ENCODE measurements at regions not wholly inside any gene's neighbourhood (a gene's known extent, or its start where the extent isn't known, plus 50 kb on each side); places are given as distances from the start of the nearest gene placed in this dataset.

DNA sequence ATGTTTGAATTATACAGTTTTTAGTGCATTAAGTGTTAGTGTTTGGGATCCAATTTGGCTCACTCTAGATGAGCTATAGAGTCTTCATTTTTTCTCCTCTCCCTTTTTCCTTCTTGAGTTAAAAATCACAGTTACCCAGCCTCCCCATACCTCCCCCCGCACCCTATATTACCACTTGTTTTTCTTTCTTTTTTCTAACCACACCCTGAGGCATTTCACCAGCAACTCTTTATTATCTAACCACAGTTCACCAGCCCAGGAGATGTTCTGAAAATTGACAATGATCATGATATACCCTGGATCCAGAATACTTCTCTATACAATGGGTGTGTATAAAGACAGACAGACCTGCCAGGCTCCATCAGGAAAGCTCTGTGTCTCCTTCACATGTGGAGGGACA lies 86.5 kb upstream of the UBL3 start:
- DNase-seq (ENCODE audit: low read depth, low spot score) (no peak), FAIRE-seq (no peak)
- H3K27ac ChIP-seq (ENCODE audit: insufficient read depth, low read depth, low read length), result no peak overlapping the region
- intact Hi-C loops (cut with micrococcal nuclease) (no loop called here), dilution Hi-C loops (cut with MboI; ENCODE audit: extremely low pct_ligation_motif_present, low sequenced_read_pairs) (no loop called here)
- no peak overlapping the region for H3K4me2 ChIP-seq (ENCODE audit: insufficient read depth, low read length)
- no TSS peak for BruUV-seq (replicated peaks)
- no peaks in the 10 kb centered on the region for H3K9me1 ChIP-seq (replicated peaks; ENCODE audit: control insufficient read depth, extremely low read depth, insufficient read depth, low read length)
- H3K27me3 ChIP-seq (ENCODE audit: control insufficient read depth in 2 of 2, insufficient read depth in 2 of 2, low read length in 2 of 2), result peaks cover 0 to 6% of the 10 kb centered on the region in 2 experiments
- ChIA-PET CTCF (interaction anchor here (1.2 to 4.2 kb wide), 3 partner anchors 9 to 175 kb away, joined by 3 to 39 read pairs (median 5); no protein-coding TSS in a partner anchor), POLR2A (no interaction called here)
- H3K4me1 ChIP-seq (ENCODE audit: control insufficient read depth, extremely low read depth, insufficient read depth, low read length), result no peaks in the 10 kb centered on the region
- H4K20me1 ChIP-seq (replicated peaks; ENCODE audit: control insufficient read depth, extremely low read depth, insufficient read depth, low read length), result no peaks in the 10 kb centered on the region
- H3K79me2 ChIP-seq (ENCODE audit: control insufficient read depth, insufficient read depth, low read length), result no peaks in the 10 kb centered on the region
- TF ChIP-seq, protein P1, sequence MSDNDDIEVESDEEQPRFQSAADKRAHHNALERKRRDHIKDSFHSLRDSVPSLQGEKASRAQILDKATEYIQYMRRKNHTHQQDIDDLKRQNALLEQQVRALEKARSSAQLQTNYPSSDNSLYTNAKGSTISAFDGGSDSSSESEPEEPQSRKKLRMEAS (IDR thresholded peaks at IDR 0.05; ENCODE audit: insufficient read depth, insufficient read length), result no peak
- TF ChIP-seq MYC (IDR thresholded peaks at IDR 0.05; ENCODE audit: low read depth, low read length), result no peak
- TF ChIP-seq JUN (IDR thresholded peaks at IDR 0.05; ENCODE audit: borderline replicate concordance, insufficient read depth, insufficient read length, low read depth), result no peak
- H3K9ac ChIP-seq (replicated peaks; ENCODE audit: extremely low read depth, insufficient read depth, low read length), result no peak overlapping the region
- H2AFZ ChIP-seq (ENCODE audit: low read depth, low read length), result no peak overlapping the region
- H3K4me3 ChIP-seq (replicated peaks in 1 of 3; ENCODE audit: insufficient read depth in 1 of 3, low read depth in 1 of 3, low read length in 3 of 3), result no peak overlapping the region
- H3K9me3 ChIP-seq (replicated peaks; ENCODE audit: control insufficient read depth, insufficient read depth, low read length), result no peaks in the 10 kb centered on the region
- H3K36me3 ChIP-seq (ENCODE audit: control insufficient read depth in 2 of 2, extremely low read depth in 1 of 2, insufficient read depth in 2 of 2, low read length in 2 of 2), result no peaks in the 10 kb centered on the region

DNA sequence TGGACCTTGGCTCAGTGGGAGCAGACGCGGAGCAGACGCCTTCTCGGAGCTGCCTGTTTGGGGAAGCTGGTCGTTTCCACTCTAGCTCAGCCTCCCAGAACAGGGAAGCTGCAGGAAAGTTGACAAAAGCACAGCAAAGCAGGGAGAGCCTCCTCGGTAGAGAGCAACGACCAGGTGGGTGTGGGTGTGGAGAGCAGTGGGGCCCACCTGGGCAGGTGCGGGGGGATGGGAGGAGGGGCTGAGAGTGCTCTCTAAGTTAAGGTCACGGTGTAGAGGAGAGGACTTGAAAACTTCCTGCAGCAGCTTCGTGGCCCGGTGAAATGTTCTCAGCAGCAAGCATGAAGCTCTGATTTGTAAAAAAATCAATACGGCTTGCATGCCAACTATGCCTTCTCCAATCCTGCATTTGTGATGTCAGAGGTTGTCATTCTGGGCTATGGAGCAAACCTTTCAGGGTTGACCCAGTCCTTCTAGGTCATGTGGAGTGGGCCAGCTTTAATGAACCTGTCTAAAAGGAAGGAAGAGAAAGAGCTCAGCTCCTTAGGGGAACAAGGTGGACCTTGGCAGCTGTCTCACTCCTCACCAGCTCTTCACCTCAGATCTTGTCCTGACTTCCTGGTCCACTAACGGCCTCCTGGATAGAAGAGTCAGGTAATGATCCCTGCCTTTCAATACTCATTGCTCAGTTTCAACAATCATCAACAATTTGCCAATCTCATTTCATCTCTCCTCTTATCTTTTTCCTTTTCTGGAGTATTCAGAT lies 85.8 kb upstream of the UBL3 start:
- Histone ChIP-seq H3K4me2 (ENCODE audit: insufficient read depth, low read length) (no peak overlapping the region), H3K27me3 (ENCODE audit: control insufficient read depth in 2 of 2, insufficient read depth in 2 of 2, low read length in 2 of 2) (peaks cover 0 to 6% of the 10 kb centered on the region in 2 experiments), H3K9ac (replicated peaks; ENCODE audit: extremely low read depth, insufficient read depth, low read length) (no peak overlapping the region), H4K20me1 (replicated peaks; ENCODE audit: control insufficient read depth, extremely low read depth, insufficient read depth, low read length) (no peaks in the 10 kb centered on the region), H3K79me2 (ENCODE audit: control insufficient read depth, insufficient read depth, low read length) (no peaks in the 10 kb centered on the region), H2AFZ (ENCODE audit: low read depth, low read length) (no peak overlapping the region), H3K9me3 (replicated peaks; ENCODE audit: control insufficient read depth, insufficient read depth, low read length) (no peaks in the 10 kb centered on the region), H3K36me3 (ENCODE audit: control insufficient read depth in 2 of 2, extremely low read depth in 1 of 2, insufficient read depth in 2 of 2, low read length in 2 of 2) (no peaks in the 10 kb centered on the region), H3K4me3 (replicated peaks in 1 of 3; ENCODE audit: insufficient read depth in 1 of 3, low read depth in 1 of 3, low read length in 3 of 3) (no peak overlapping the region), H3K27ac (ENCODE audit: insufficient read depth, low read depth, low read length) (no peak overlapping the region), H3K9me1 (replicated peaks; ENCODE audit: control insufficient read depth, extremely low read depth, insufficient read depth, low read length) (no peaks in the 10 kb centered on the region), H3K4me1 (ENCODE audit: control insufficient read depth, extremely low read depth, insufficient read depth, low read length) (no peaks in the 10 kb centered on the region)
- intact Hi-C loops (cut with micrococcal nuclease), result no loop called here
- no TSS peak for BruUV-seq (replicated peaks)
- DNase-seq (ENCODE audit: low read depth, low spot score), result no peak
- no peak for FAIRE-seq
- POLR2A ChIA-PET, result no interaction called here
- TF ChIP-seq POLR2AphosphoS5 (IDR thresholded peaks at IDR 0.05; ENCODE audit: insufficient read depth, low read depth, low read length) (no peak), EZH2 (IDR thresholded peaks at IDR 0.05; ENCODE audit: borderline replicate concordance, low read depth, low read length, severe bottlenecking) (no peak)
- CTCF ChIA-PET, result interaction anchor here (0.6 to 4.2 kb wide), 4 partner anchors 9 to 176 kb away, joined by 3 to 39 read pairs (median 4); no protein-coding TSS in a partner anchor
- dilution Hi-C loops (cut with MboI; ENCODE audit: extremely low pct_ligation_motif_present, low sequenced_read_pairs), result no loop called here
